Suprapubic skin (tissue), 3 donors: ENCODE measurements at regions not wholly inside any gene's neighbourhood (a gene's known extent, or its start where the extent isn't known, plus 50 kb on each side); places are given as distances from the start of the nearest gene placed in this dataset.

Source experiments
- POLR2AphosphoS5 ChIP-seq, 3 donors: sonication (generic); formaldehyde crosslinking; IDR thresholded peaks; one replicate each; pipeline ENCODE4 v1.6.1; 2017; ENCODE audit warnings: antibody characterized with exemption in 3 of 3
- TF ChIP-seq, protein P1 (sequence below), 2 donors: fragments of 200-600 bp in 1 of 2; fragments of 450-650 bp in 1 of 2; sonication (generic) in 1 of 2; IDR thresholded peaks; one replicate each; pipeline ENCODE4 v1.5.1; 2016 to 2019; ENCODE audit warnings: antibody characterized with exemption in 2 of 2, mild to moderate bottlenecking in 1 of 2, moderate library complexity in 1 of 2

DNA sequence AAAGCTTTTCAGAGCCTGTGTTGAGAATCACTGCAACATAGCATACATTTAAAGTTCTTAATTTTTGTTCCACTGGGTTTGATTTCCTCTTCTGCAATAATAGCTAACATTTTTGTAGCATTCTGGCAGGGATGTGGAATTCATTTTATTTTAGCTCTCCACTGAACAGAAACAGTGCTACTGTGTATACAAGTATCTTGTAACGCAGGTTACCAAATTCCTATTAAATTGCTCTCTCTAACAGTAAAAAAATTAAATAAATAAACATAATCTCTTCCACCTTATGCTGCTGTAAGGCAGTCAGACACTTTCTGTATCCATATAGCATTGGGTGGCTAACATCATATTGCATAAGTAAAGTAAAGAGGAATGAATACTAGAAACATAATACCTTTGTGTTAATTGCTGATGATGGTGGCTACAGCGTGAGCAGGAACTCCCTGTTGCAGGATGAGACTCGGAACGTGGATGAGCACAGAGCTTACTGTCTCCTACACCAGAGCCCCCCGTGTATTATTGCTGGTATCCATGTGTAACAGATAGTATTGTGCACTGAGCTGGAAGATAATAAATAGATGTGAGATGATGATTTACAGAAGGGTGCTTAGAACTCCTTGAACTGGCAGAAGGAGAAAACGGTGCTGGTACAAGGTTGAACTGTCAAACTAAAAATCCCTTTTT lies 276.9 kb upstream of the SNX7 start:
- TF ChIP-seq POLR2AphosphoS5 (IDR thresholded peaks at IDR 0.05): no peak
- TF ChIP-seq, protein P1, sequence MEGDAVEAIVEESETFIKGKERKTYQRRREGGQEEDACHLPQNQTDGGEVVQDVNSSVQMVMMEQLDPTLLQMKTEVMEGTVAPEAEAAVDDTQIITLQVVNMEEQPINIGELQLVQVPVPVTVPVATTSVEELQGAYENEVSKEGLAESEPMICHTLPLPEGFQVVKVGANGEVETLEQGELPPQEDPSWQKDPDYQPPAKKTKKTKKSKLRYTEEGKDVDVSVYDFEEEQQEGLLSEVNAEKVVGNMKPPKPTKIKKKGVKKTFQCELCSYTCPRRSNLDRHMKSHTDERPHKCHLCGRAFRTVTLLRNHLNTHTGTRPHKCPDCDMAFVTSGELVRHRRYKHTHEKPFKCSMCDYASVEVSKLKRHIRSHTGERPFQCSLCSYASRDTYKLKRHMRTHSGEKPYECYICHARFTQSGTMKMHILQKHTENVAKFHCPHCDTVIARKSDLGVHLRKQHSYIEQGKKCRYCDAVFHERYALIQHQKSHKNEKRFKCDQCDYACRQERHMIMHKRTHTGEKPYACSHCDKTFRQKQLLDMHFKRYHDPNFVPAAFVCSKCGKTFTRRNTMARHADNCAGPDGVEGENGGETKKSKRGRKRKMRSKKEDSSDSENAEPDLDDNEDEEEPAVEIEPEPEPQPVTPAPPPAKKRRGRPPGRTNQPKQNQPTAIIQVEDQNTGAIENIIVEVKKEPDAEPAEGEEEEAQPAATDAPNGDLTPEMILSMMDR (IDR thresholded peaks at IDR 0.05): no peak
